MM.1S (cell line): ENCODE measurements at regions not wholly inside any gene's neighbourhood (a gene's known extent, or its start where the extent isn't known, plus 50 kb on each side); places are given as distances from the start of the nearest gene placed in this dataset.

Source experiments
- DNase-seq: peaks from one replicate; pipeline ENCODE4 v3.0.0-alpha.2; 2015
- H2AFZ ChIP-seq: fragments of 300-600 bp; sonication (generic); 2 replicates; pipeline ENCODE4 v1.6.0; 2016; ENCODE audit warnings: antibody characterized with exemption, low read length
- H3F3A ChIP-seq: fragments of 300-600 bp; sonication (generic); 2 replicates; pipeline ENCODE4 v1.6.1; 2016; ENCODE audit warnings: mild to moderate bottlenecking, antibody characterized with exemption, low read length, moderate library complexity, mixed read lengths; ENCODE audit not compliant: insufficient read depth
- H3K27ac ChIP-seq: fragments of 300-600 bp; sonication (generic); 2 replicates; pipeline ENCODE4 v1.5.1; 2016; ENCODE audit warnings: mild to moderate bottlenecking, low read length
- H3K27me3 ChIP-seq: fragments of 300-600 bp; sonication (generic); replicated peaks from 2 replicates; pipeline ENCODE4 v1.6.0; 2016; ENCODE audit warnings: low read length; ENCODE audit not compliant: insufficient read depth
- H3K36me3 ChIP-seq: fragments of 300-600 bp; sonication (generic); replicated peaks from 2 replicates; pipeline ENCODE4 v1.6.1; 2016; ENCODE audit warnings: mild to moderate bottlenecking, low read length, mixed read lengths; ENCODE audit not compliant: insufficient read depth
- H3K4me1 ChIP-seq: fragments of 300-600 bp; sonication (generic); 2 replicates; pipeline ENCODE4 v1.6.1; 2016; ENCODE audit warnings: low read length, mixed read lengths
- H3K4me2 ChIP-seq: fragments of 300-600 bp; sonication (generic); 2 replicates; pipeline ENCODE4 v1.6.0; 2016; ENCODE audit warnings: low read depth, low read length
- H3K4me3 ChIP-seq: fragments of 300-600 bp; sonication (generic); 2 replicates; pipeline ENCODE4 v1.5.1; 2016; ENCODE audit warnings: low read length, mixed read lengths
- H3K79me2 ChIP-seq: fragments of 300-600 bp; sonication (generic); 2 replicates; pipeline ENCODE4 v1.6.1; 2016; ENCODE audit warnings: mixed run types, low read length, mixed read lengths
- H3K9ac ChIP-seq: fragments of 300-600 bp; sonication (generic); 2 replicates; pipeline ENCODE4 v1.6.1; 2016; ENCODE audit warnings: low read length, mixed read lengths
- H3K9me2 ChIP-seq: fragments of 300-600 bp; sonication (generic); replicated peaks from 2 replicates; pipeline ENCODE4 v1.6.1; 2016; ENCODE audit warnings: mild to moderate bottlenecking, low read length, mixed read lengths; ENCODE audit not compliant: insufficient read depth
- H3K9me3 ChIP-seq: fragments of 300-600 bp; sonication (generic); replicated peaks from 2 replicates; pipeline ENCODE4 v1.6.1; 2016; ENCODE audit warnings: mild to moderate bottlenecking, low read length, mixed read lengths; ENCODE audit not compliant: insufficient read depth
- H4K20me1 ChIP-seq: fragments of 300-600 bp; sonication (generic); 2 replicates; pipeline ENCODE4 v1.6.1; 2016; ENCODE audit warnings: mild to moderate bottlenecking, low read length, moderate library complexity, mixed read lengths; ENCODE audit not compliant: insufficient read depth
- CTCF ChIP-seq: fragments of 300-600 bp; sonication (generic); IDR thresholded peaks from 2 replicates; pipeline ENCODE4 v1.5.1; 2016; ENCODE audit warnings: antibody characterized with exemption, low read length, mixed read lengths
- EZH2 ChIP-seq: fragments of 300-600 bp; sonication (generic); optimal IDR thresholded peaks from 2 replicates; pipeline ENCODE3; 2017; ENCODE audit warnings: low read depth, mild to moderate bottlenecking, antibody characterized with exemption, low read length, mixed read lengths
- EZH2phosphoT487 ChIP-seq: fragments of 300-600 bp; sonication (generic); IDR thresholded peaks from 2 replicates; pipeline ENCODE4 v1.6.1; 2018; ENCODE audit warnings: antibody characterized with exemption, low read length

- peak overlapping the region; percentile 36; the same call in 1 of the 2 replicates for H2AFZ ChIP-seq
- no peaks in the 10 kb centered on the region for H3K36me3 ChIP-seq
- no peak overlapping the region for H3K9ac ChIP-seq
- H3K27ac ChIP-seq: peak overlapping the region; percentile 58; the same call in 1 of the 2 replicates
- 0 out of 2 replicates have a peak, but pooled peaks cover 15% of the 10 kb centered on the region for H3F3A ChIP-seq
- H3K79me2 ChIP-seq: no peaks in the 10 kb centered on the region
- H3K27me3 ChIP-seq: no peaks in the 10 kb centered on the region
- no peaks in the 10 kb centered on the region for H3K9me2 ChIP-seq
- TF ChIP-seq EZH2: no peak
- peak overlapping the region; percentile 25 for H3K4me3 ChIP-seq
- peak; percentile 69 for DNase-seq
- peaks cover 30% of the 10 kb centered on the region for H3K4me1 ChIP-seq
- peak overlapping the region; percentile 58 for H3K4me2 ChIP-seq
- no peaks in the 10 kb centered on the region for H3K9me3 ChIP-seq
- no peaks in the 10 kb centered on the region for H4K20me1 ChIP-seq
Measured at GRCh38 chr2:21467280-21467818, 343.6 kb downstream of the TDRD15 start.

- Histone ChIP-seq H3K9me2 (no peaks in the 10 kb centered on the region), H3K9me3 (no peaks in the 10 kb centered on the region), H4K20me1 (no peaks in the 10 kb centered on the region), H3K79me2 (no peaks in the 10 kb centered on the region), H3K27ac (peak overlapping the region; percentile 58; the same call in 1 of the 2 replicates), H3K9ac (no peak overlapping the region), H3F3A (0 out of 2 replicates have a peak, but pooled peaks cover 15% of the 10 kb centered on the region), H2AFZ (peak overlapping the region; percentile 36; the same call in 1 of the 2 replicates), H3K4me3 (peak overlapping the region; percentile 25), H3K36me3 (no peaks in the 10 kb centered on the region), H3K4me1 (peaks cover 30% of the 10 kb centered on the region), H3K27me3 (no peaks in the 10 kb centered on the region), H3K4me2 (peak overlapping the region; percentile 58; the same call in 1 of the 2 replicates)
- TF ChIP-seq EZH2 (no peak), EZH2phosphoT487 (no peak), CTCF (no peak)
- peak; percentile 49 for DNase-seq
Measured at GRCh38 chr2:21467910-21468309, 344.1 kb downstream of the TDRD15 start.

- no peak overlapping the region for H3K9ac ChIP-seq
- TF ChIP-seq CTCF: no peak
- no peak for TF ChIP-seq EZH2phosphoT487
- TF ChIP-seq EZH2: no peak
- no peak overlapping the region for H3K4me3 ChIP-seq
- 0 out of 2 replicates have a peak, but pooled peaks cover 15% of the 10 kb centered on the region for H3F3A ChIP-seq
- no peaks in the 10 kb centered on the region for H3K36me3 ChIP-seq
- no peaks in the 10 kb centered on the region for H3K79me2 ChIP-seq
- peaks cover 30% of the 10 kb centered on the region for H3K4me1 ChIP-seq
- H3K27me3 ChIP-seq: no peaks in the 10 kb centered on the region
- H3K9me2 ChIP-seq: no peaks in the 10 kb centered on the region
- no peaks in the 10 kb centered on the region for H3K9me3 ChIP-seq
- no peak overlapping the region; the same call in 1 of the 2 replicates for H3K27ac ChIP-seq
- no peaks in the 10 kb centered on the region for H4K20me1 ChIP-seq
- no peak for DNase-seq
- 0 out of 2 replicates have a peak overlapping the region, but pooled peaks have one; percentile 58 for H3K4me2 ChIP-seq
- no peak overlapping the region for H2AFZ ChIP-seq
Measured at GRCh38 chr2:21468624-21469023, 344.9 kb downstream of the TDRD15 start.

DNA sequence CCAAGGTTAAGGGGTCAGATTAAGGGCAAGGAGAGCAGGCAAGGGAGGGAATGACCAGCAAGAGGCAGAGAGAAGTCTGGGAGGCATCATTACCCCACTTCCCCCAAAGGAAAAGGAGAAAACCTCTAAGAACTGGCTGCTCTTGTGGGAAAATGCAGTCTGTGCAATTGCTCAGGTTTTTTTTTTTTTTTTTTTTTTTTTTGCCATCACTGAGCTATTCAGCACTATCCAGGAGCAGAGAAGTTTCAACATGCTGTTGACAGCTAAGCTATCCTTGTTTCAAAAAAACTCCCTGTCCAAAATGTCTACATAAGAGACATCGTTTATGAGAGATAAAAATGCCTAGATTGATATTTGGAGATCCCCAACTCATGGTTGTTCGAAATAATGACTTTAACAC is 345.4 kb downstream of the TDRD15 start:
- no peak for TF ChIP-seq EZH2
- TF ChIP-seq EZH2phosphoT487: no peak
- no peak for TF ChIP-seq CTCF
- Histone ChIP-seq H3K9ac (no peak overlapping the region), H3F3A (0 out of 2 replicates have a peak, but pooled peaks cover 15% of the 10 kb centered on the region), H3K4me2 (no peak overlapping the region), H3K27me3 (no peaks in the 10 kb centered on the region), H3K27ac (no peak overlapping the region; the same call in 1 of the 2 replicates), H3K9me3 (no peaks in the 10 kb centered on the region), H3K4me1 (peaks cover 30% of the 10 kb centered on the region), H3K79me2 (no peaks in the 10 kb centered on the region), H4K20me1 (no peaks in the 10 kb centered on the region), H2AFZ (no peak overlapping the region), H3K36me3 (no peaks in the 10 kb centered on the region), H3K4me3 (no peak overlapping the region), H3K9me2 (no peaks in the 10 kb centered on the region)
- no peak for DNase-seq
